ENCODE measurements at regions not wholly inside any gene's neighbourhood (a gene's known extent, or its start where the extent isn't known, plus 50 kb on each side); places are given as distances from the start of the nearest gene placed in this dataset.

DNA sequence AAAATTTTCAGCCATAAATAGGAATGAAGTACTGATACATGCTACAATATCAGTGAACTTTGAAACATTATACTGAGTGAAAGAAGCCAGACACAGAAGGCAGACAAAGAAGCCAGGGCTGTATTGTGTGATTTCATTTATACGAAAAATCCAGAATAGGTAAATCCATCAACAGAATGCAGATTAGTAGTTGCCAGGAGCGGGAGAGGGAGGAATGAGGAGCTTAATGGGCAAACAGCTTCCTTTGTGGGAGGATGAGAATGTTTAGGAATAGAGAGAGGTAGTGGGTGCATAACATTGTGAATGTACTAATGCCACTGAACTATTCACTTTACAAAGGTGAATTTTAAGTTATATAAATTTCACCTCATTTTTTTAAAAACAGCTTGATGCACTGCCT lies 103.3 kb upstream of the SERTM1 start:
- no peak overlapping the region for H3K27ac Mint-ChIP-seq
- Histone ChIP-seq H3K4me3 (replicated peaks in 1 of 3; ENCODE audit: low read depth in 2 of 3, low read length in 3 of 3) (no peak overlapping the region), H3K36me3 (replicated peaks in 1 of 2; ENCODE audit: control insufficient read depth in 1 of 2, insufficient read depth in 2 of 2, low read length in 2 of 2) (no peaks in the 10 kb centered on the region), H3K9ac (ENCODE audit: insufficient read depth, low read length, poor library complexity, severe bottlenecking) (no peak overlapping the region), H2AFZ (ENCODE audit: insufficient read depth, low read depth, low read length, poor library complexity, severe bottlenecking) (no peak overlapping the region), H3K9me3 (replicated peaks in 1 of 2; ENCODE audit: control insufficient read depth in 1 of 2, insufficient read depth in 1 of 2, low read length in 2 of 2) (peaks cover 0 to 4% of the 10 kb centered on the region in 2 donors), H3K4me1 (ENCODE audit: control insufficient read depth in 1 of 2, insufficient read depth in 2 of 2, low read length in 2 of 2) (no peaks in the 10 kb centered on the region), H4K20me1 (ENCODE audit: insufficient read depth, low read length) (no peaks in the 10 kb centered on the region), H3K4me2 (replicated peaks; ENCODE audit: extremely low read depth, low read length, poor library complexity, severe bottlenecking) (no peak overlapping the region), H3K27me3 (ENCODE audit: control insufficient read depth in 2 of 2, insufficient read depth in 2 of 2, low read length in 2 of 2) (no peaks in the 10 kb centered on the region), H3K79me2 (ENCODE audit: insufficient read depth, low read length) (no peaks in the 10 kb centered on the region), H3K27ac (ENCODE audit: low read depth in 1 of 2, low read length in 2 of 2) (no peak overlapping the region)
- 100% methylated on average over 1 of the region's 2 CpGs for WGBS (ENCODE audit: insufficient coverage)
- intact Hi-C loops (cut with micrococcal nuclease), result no loop called here
- no peaks in the 10 kb centered on the region for H3K27me3 Mint-ChIP-seq (ENCODE audit: low read depth in 3 of 3)
- no peak overlapping the region for H3K4me3 Mint-ChIP-seq
- TF ChIP-seq, protein P1, sequence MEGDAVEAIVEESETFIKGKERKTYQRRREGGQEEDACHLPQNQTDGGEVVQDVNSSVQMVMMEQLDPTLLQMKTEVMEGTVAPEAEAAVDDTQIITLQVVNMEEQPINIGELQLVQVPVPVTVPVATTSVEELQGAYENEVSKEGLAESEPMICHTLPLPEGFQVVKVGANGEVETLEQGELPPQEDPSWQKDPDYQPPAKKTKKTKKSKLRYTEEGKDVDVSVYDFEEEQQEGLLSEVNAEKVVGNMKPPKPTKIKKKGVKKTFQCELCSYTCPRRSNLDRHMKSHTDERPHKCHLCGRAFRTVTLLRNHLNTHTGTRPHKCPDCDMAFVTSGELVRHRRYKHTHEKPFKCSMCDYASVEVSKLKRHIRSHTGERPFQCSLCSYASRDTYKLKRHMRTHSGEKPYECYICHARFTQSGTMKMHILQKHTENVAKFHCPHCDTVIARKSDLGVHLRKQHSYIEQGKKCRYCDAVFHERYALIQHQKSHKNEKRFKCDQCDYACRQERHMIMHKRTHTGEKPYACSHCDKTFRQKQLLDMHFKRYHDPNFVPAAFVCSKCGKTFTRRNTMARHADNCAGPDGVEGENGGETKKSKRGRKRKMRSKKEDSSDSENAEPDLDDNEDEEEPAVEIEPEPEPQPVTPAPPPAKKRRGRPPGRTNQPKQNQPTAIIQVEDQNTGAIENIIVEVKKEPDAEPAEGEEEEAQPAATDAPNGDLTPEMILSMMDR (IDR thresholded peaks at IDR 0.05), result no peak
- H3K4me1 Mint-ChIP-seq, result no peaks in the 10 kb centered on the region
- no peak for DNase-seq
- H3K36me3 Mint-ChIP-seq, result no peaks in the 10 kb centered on the region
- H3K9me3 Mint-ChIP-seq, result peaks cover 0 to 16% (median 5%) of the 10 kb centered on the region in 7 donors

DNA sequence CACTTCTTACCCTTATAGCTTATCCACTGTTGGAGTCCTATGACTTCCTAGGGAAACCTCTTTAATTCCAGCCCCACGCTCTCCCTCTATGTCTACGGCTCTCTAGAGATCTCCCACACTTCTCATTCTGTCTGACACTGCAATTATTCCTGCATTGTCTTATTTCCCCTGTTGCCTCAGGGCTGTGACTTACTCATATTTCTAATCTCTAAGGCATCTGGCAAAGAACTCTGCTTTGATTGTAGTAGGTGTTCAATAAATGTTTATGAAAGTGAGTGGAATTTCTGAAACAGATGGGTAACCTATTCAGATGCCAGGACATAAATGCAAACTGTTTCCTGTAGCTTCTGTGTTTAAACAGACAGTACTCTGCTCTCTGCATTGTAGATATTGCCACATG lies 102.4 kb upstream of the SERTM1 start:
- Histone ChIP-seq H3K79me2 (ENCODE audit: insufficient read depth, low read length) (no peaks in the 10 kb centered on the region), H2AFZ (ENCODE audit: insufficient read depth, low read depth, low read length, poor library complexity, severe bottlenecking) (no peak overlapping the region), H3K9ac (ENCODE audit: insufficient read depth, low read length, poor library complexity, severe bottlenecking) (no peak overlapping the region), H3K36me3 (replicated peaks in 1 of 2; ENCODE audit: control insufficient read depth in 1 of 2, insufficient read depth in 2 of 2, low read length in 2 of 2) (no peaks in the 10 kb centered on the region), H3K4me3 (replicated peaks in 1 of 3; ENCODE audit: low read depth in 2 of 3, low read length in 3 of 3) (no peak overlapping the region), H3K4me1 (ENCODE audit: control insufficient read depth in 1 of 2, insufficient read depth in 2 of 2, low read length in 2 of 2) (no peaks in the 10 kb centered on the region), H3K27me3 (ENCODE audit: control insufficient read depth in 2 of 2, insufficient read depth in 2 of 2, low read length in 2 of 2) (no peaks in the 10 kb centered on the region), H3K4me2 (replicated peaks; ENCODE audit: extremely low read depth, low read length, poor library complexity, severe bottlenecking) (no peak overlapping the region), H3K9me3 (replicated peaks in 1 of 2; ENCODE audit: control insufficient read depth in 1 of 2, insufficient read depth in 1 of 2, low read length in 2 of 2) (peaks cover 0 to 4% of the 10 kb centered on the region in 2 donors), H4K20me1 (ENCODE audit: insufficient read depth, low read length) (no peaks in the 10 kb centered on the region), H3K27ac (ENCODE audit: low read depth in 1 of 2, low read length in 2 of 2) (no peak overlapping the region)
- Mint-ChIP-seq H3K4me1 (no peaks in the 10 kb centered on the region), H3K36me3 (no peaks in the 10 kb centered on the region), H3K9me3 (peaks cover 0 to 14% (median 2%) of the 10 kb centered on the region in 7 donors), H3K27ac (no peak overlapping the region), H3K27me3 (ENCODE audit: low read depth in 3 of 3) (no peaks in the 10 kb centered on the region), H3K4me3 (no peak overlapping the region)
- TF ChIP-seq, protein P1 (IDR thresholded peaks at IDR 0.05), result no peak
- no peak for DNase-seq
- intact Hi-C loops (cut with micrococcal nuclease), result no loop called here
- WGBS (ENCODE audit: insufficient coverage), result 90% methylated on average over 2 of the region's 2 CpGs
